Kidney glomerular epithelial cell (primary cell): ENCODE measurements at regions not wholly inside any gene's neighbourhood (a gene's known extent, or its start where the extent isn't known, plus 50 kb on each side); places are given as distances from the start of the nearest gene placed in this dataset.

Experiments
- DNase-seq: peaks from one replicate; lab custom pipeline; 2025; lab: John Stamatoyannopoulos, UW

DNA sequence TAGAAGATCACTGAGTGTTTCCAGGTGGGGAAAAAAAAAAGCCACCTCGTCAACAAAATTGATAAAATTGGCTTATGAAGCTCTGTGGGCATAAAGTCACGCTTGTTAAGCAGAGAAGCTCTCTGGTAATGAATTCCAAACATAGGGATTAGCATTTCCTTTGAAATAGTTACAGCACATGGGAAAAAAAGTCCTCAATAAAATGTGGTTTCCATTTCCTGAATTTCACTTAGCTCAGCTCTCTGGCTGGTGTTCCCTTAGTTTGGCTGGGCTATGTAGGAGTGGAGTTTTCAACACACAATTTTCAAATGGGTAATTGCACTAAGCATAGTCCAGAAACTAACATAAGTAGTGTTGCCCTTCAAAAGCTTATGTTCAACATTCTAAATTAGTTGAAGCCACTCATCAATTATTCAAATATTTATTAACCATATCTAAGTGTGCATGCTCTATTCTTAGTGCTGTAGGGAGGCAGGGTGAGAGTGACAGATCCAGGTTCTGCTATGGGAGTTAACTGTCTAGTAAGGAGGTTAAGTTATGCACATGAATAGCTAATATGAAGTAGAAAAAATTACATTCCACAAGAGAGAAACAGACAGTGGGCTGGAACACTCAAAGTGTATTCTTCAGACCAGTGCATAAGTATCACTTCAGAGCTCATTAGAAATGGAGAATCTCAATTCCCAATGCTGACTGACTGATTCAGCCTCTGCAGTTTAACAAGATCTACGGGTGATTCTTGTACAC is 445.7 kb downstream of the SMARCA1 start:
- no peak for DNase-seq

DNA sequence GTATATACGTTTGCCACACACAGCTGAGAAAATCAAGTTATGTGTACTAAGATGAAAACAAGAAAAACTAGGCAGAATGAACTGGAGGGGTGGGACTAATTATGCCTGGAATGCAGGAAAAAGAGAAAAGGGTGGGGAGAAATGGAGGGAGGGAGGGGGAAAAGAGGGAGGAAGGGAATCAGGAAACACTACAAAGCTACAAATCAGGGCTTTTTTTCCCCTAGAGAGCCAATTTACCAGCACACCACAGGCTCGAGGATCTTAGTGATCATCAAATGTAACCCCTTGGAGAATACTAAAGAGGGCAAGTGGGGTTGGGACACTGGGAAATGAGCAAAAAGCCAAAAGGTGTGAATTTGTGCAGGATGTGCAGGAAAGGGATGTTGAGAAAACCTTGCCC is 451.9 kb downstream of the SMARCA1 start:
- DNase-seq = no peak

DNA sequence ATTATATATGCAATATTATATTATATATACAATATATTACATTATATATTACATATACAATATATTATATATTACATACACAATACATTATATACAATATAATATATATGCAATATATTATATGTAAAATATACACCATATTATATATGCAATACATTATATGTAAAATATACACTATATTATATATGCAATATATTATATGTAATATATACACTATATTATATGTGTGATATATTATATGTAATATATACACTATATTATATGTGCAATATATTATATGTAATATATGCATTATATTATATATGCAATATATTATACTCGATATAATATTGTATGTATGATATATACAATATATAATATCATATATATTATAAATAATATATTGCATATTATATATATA is 457.4 kb downstream of the SMARCA1 start:
- no peak for DNase-seq

DNA sequence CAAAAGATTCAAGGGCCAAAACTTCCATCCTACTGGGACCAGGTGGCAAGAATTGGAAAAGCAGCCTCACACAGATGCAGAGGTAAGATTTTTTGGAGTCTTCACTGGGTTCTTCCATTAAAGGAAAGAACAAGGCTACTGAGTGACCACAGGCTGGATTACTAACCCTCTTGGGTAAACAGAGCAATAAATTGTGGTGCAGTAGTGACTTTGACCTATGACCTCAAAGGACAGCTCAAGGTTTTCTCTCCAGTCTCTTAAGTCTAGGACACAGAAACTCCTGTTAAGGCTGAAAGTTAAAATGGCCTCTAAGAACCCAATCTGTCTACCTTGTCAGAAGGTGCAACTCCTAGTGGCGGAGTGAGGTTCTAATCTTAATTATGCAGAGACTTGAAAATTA is 464.9 kb downstream of the SMARCA1 start:
- no peak for DNase-seq

DNA sequence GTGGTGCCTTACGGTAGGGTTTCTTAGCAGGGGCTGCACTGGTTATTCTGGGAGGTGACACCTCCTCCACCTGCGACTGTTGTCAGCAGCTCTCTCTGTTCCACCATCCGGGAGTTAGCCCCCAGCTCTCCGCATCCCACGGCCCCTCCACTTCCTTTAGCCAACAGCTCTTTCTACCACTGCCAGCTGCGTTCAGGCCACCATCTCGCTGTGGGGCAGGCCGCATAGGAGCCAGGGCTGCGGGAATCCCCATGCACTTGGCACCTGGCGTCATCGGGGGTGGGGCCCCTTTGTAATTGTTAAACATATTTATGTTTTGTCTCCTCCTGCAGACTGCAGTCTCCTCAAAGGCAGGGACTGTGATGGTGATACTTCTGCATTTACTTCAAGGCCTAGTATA is 480.2 kb downstream of the SMARCA1 start:
- DNase-seq = no peak

DNA sequence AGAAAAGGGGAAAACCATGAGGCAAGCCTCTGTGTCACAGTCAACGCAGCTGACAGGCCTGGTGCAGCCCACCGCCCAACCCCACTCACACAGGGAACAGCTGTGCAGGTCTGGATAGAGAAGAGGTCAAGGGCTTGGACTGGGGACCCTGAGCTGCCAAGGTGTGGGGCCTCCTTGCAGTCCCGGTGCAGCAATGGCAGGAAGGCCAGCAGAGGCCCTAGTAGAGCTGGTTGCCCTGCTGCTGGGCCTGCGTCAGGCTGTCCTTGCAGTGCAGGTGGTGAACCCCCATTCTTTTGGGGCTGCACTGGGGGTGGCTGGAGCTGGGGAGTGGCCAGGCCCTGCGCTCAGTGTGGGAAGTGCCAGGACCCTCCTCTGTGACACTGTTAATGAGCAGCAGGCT is 482.0 kb downstream of the SMARCA1 start:
- DNase-seq = no peak

DNA sequence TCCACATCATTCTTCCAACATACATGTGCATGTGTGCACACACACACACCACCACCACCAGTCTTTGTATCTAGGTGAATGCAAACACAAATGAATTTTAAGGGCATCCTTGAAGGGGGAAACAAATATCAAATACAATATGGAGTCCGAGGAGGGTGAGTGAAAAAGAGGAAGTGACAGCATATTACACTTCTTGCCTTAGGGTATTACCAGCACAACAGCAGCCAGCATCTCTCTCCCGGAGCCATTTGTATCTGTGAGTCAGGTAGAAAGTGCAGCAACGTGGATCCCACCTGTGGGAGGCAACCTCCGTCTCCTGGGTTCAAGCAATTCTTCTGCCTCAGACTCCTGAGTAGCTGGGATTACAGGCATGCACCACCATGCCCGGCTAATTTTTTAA is 483.2 kb downstream of the SMARCA1 start:
- DNase-seq = no peak

DNA sequence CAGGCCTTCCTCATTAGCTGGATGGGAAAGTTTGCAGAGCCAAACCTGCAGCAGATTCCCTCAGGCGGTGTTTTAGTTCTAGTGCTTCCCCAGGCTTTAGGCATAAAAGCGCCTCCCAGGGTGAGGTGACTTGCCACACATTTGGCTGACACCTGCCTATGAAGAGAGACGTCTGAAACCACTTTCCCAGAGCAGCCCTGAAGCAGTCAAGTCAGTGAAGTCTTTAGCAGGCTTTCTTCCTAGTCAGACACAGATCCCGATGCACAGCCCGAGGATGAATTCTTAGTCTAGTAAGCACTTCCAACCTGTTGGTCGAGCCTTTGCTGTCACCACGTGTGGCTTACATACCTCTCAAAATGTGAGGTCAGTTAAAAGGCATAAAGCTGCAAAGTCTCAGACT is 484.1 kb downstream of the SMARCA1 start:
- DNase-seq = no peak

DNA sequence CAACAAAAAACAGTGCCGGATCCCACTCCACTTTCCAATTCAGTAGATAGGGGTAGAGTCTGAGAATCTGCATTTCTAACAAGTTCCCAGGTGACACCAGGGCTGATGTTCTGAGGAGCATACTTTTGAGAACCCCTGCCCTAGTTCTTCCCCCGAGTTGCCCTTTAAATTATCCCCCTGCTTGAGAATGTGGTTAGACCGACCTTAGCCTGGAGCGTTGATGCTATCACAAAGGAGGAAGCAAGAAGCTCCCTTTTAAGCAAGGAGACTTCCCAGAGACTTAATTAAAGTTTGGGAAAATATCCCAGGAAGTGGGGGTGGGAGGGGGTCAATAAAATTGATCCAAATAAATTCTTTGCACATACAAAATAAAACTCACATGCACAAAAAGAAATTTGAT is 485.9 kb downstream of the SMARCA1 start:
- DNase-seq = no peak

DNA sequence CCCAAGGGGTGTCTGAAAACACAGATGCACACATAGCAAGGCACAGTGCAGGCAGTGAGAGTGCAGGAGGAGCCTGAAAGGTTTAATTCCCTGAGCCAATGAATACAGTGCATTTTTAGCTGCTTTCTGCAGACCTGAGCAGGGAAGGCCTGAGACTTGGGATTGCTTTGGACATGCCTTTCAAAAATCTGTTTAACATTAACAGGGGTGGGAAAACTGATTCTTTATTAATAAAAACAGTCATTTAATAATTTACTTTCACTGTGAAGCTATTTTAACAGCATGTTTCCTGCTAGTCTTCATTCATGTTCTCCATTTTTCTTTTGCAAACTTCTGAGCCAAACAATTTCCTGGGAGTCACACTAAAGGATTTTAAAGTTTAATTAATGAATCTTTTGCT is 488.1 kb downstream of the SMARCA1 start:
- DNase-seq = no peak

DNA sequence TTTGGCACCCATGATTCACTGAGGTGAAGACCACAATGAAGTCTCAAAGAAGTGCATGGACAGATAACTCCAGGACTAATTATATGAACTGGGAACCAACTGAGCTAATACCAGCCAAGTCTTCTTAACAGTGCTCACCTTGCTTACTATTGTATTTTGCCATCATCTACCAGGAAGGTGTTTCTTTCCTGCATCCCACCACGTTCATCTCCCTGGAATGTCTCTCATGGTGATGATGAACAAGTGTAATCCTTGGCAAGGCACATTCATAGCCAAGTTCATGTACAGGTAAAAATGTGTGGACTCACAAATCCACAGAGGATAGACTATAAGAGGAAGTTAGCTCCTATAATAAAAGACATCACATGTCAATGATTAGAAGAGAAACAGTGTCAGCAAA is 489.1 kb downstream of the SMARCA1 start:
- DNase-seq = no peak

DNA sequence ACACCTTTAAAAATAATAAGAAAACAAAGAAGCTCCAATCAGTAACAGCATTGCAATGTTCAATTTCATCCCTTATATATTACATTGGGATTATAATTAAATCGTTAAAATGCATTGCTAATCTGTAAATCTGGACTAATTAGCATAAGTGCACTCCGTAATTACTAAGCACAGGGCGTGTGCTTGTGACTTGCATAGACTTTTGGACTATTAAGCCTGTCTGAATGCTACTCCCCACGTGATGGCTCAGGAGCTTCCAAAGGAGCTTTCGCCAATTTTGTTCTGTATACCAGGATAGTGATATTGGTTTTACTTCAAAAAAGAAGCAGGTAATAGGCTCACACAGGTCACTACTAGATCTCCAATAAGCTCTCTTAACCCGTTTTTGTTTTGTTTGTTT is 497.1 kb downstream of the SMARCA1 start:
- DNase-seq = no peak

DNA sequence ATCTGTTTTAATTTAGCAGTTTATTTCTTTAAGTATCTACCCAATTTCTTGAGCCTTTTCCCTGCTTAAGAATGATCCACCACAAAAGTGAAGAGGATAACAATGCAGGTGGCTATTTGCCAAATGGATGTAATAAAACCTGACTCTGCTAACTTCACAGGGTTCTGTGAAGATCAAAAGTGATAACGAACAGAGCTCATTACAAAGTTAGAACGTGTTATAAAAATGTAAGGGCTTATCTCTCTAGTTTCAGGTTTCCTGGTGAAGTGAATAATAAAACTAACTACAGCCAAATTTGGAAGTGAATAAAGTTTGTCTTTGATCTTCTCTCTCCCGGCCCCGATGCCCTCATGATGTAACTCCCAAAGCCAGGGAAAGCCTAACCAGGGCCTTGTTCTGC is 497.9 kb downstream of the SMARCA1 start:
- DNase-seq = no peak

DNA sequence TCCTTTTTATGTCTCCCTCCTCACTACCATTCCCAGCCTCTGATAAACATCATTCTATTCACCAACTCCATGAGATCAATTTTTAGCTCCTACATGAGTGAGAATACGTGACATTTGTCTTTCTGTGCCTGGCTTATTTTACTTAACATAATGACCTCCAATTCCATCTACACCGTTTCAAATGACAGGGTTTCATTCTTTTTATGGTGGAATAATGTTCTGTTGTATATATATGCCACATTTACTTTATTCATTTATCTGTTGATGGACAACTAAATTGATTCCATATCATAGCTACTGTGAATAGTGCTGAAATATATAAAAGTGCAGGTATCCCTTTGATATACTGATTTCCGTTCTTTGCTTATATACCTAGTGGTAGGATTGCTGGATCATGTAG is 503.9 kb downstream of the SMARCA1 start:
- no peak for DNase-seq

DNA sequence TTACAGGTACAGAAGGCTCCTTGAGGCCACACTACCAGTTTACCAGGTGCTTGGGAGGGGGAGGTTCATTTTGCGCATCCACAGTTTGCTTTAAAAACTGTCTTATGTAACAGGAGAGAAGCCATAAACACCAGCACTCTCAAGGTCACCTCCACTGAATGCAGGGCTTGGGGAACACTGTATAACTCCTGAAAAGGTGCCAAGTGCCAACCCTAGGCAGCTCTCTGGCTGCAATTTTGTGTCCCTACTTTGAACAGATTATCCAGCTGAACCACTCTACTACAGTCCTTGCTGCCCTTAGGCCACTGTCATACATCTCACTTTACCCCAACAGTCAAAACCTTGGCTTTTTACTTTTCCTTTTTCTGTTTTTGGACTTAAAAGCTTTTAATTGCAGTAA is 507.9 kb downstream of the SMARCA1 start:
- no peak for DNase-seq

DNA sequence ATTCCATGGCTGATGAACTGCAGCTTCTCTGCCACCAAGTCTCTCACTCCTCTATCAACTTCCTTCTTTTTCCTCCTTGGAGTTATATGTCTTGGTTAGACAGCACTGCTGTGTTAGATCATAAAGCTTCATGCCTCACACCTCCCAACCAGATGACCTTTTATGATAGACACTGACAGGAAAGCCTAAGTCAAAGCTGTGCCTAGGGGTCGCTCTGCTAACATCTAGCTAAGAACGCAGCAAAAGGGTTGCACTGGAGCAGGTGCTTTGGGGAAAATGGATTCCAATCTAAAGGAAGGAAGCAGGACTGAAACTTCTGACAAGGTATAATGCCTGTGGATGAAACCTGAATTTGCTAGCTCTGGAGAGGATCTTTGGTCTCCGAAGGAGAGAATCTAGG is 509.7 kb downstream of the SMARCA1 start:
- DNase-seq = no peak

DNA sequence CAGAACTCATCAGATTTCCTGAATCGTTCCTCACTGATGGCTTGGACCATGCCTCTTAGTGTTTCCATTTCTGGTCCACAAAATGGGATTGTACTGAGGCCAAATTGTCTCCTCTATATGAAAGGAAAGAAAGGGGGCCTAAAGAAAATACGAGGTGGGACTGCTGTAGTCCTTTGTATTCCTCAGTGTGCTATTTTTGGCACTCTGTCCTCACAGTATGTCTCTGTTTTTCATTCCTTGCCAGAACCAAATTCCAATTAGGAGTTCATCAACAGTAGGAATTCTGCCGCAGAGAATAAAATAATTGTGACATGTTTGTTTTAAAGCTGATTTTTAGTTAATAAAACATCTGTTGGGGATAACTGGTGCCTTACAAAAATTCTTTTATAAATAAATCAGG is 515.7 kb downstream of the SMARCA1 start:
- DNase-seq = no peak

DNA sequence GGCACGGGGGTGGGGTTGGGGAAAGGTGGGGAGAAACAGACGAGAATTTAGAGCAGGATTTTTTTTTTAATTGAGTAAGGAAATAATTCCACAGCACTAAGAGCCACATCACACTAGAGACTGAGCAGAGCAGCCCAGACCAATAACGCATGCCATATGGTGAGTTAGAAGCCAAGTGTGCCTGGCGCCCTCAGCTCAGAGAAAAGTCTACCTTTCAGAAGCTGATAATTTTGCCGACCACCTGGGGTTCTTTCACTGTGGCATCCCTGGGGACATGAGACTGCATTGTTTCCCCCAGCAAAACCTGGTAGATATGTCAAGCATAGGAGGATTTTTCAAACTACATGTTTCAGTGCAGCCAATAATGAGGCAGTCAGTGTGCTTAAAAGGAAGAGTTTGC is 516.8 kb downstream of the SMARCA1 start:
- no peak for DNase-seq

DNA sequence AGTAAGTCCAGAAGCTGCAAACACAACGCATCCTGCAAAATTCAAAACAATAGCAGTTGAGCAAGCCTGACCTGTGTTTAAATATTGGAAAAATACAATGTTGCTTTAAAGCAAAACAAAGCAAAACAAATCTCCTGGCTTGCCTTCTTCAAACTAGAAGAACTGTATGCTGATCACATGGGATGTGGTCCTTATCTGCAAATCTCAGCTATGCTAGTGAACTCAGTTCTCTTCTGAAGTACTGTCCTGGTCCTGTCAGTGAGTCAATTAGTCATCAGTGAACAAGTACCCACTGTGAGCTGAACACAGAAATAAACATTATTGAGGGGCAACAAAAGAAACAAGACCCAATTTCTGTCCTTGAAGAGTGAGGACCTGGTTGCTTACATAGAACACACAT is 522.5 kb downstream of the SMARCA1 start:
- no peak for DNase-seq

DNA sequence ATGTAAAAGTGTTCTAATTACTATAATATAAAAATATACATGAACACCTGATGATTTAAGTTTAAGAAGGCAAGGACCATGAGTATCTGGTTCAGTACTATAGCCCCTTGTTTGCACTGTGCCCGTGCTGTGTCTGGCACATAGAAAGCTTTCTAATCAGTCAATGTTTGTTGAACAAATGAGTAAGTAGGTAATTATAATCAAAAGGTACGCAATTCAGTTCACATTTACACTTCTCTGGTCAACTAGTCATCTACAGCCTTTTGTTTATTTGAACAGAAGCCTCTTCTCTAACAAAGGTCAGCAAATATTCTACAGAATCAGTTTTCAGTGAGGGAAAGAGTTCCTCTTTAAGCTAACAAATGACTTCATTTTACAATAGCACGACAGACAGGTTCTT is 523.3 kb downstream of the SMARCA1 start:
- DNase-seq = no peak

DNA sequence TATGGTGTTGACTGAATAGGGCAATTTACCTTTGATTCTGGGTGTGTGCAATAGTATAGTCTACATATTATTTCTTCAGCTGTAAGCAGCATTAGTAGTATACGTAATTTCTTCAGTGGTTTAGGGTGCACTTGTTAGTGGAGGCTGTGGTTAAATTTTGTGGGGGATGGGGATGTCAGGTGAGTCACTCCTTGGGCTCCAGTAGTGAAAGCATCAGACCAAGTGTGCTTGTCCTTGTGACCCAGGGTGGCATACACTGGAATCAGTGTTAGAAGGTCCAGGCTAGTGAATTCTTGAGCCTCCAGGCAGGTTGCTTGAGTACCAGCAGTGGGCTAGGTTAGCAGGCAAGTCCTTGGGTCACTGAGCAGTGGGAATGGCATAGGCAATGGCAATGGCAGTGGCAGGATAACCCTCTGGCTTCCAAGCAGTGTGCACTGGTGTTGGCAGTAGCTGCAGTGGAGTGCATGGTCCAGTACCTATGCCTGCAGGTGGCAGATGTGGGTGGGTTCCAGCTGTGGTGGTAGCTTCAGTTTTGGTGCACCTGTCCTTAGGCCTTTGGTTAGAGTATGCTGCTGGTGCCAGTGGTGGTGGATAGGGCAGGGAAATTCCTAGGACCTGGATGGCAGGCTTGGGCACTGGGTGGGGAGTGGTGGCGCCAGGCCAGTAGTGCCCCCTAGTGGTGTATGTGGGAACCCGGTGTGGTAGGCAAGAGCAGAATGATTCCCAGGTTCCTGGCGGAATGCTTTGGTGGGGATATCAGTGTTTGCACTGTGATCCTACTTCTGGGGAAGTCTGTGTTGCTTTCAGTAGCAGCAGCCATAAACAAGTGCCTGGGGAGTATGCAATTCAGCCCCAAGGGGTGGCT is 531.0 kb downstream of the SMARCA1 start:
- DNase-seq = no peak

DNA sequence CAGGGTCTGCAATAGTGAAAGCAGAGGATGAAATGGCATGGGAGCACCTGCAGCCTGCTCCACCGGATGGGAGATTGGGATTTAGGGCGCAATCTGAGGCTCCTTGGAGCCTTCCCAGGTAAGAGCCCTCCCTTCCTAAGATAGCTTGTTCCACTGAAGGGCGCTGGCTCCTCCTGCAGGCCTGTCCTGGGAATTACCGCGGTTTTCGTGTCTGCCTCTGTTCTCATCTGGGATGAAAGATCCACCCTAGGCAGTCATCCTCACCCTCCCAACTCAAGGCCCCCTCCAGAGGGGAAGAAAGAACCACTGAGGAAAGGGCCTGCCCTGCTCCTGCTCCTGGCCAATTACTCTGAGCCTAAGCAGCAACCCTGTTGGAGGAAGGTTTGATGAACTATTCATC is 547.5 kb downstream of the SMARCA1 start:
- DNase-seq = peak; percentile 0

DNA sequence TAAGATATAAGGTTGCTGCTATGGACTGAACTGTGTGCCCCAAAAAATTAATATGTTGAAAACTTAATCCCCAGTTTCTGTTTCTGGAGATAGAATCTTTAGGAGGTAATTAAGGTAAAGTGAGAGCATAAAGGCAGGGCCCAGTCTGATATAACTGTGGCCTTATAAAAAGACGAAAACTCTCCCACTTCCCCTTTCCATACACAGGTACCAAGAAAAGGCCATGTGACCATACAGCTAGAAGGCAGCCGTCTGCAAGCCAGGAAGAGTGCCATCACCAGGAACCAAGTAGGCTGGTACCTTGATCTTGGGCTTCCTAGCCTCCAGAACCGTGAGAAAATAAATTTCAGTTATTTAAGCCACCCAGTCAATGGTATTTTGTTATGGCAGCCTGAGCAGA is 550.3 kb downstream of the SMARCA1 start:
- no peak for DNase-seq

DNA sequence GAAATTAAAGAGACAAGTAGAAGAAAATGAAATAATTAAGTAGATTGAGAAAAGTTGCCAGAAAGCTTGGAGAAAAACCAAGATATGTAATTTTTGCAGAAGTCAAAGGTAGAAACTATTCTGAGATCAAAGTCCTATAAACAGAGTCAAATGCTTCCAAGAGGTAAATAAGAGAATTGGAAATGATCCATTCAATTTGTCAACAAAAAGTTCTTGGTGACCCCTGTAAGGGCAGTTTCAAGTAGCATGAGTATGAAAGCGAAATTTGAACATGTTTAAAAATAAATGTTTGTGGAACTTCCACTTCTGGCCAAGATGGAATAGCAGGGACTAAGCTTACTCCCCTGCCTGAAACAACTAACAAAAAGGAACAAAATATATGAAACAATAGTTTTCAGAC is 562.0 kb downstream of the SMARCA1 start:
- no peak for DNase-seq
